Naive B cell (primary cell): ENCODE measurements at regions not wholly inside any gene's neighbourhood (a gene's known extent, or its start where the extent isn't known, plus 50 kb on each side); places are given as distances from the start of the nearest gene placed in this dataset.
"Not testable (repeated sequence)": the region's sequence is repeated elsewhere in the genome, so short reads cannot be mapped to it uniquely, and the experiment has no call there.

ENCODE experiments used
- ATAC-seq, 2 donors: fragments of 150-1000 bp; cut with Tn5 transposase; 2 replicates each; pipeline ENCODE4 v1.10.0; 2021; ENCODE audit warnings: low read depth in 2 of 2, mild to moderate bottlenecking in 2 of 2, moderate library complexity in 2 of 2
- DNase-seq: peaks from one replicate; pipeline ENCODE4 v3.0.0; 2022
- H3K27ac Mint-ChIP-seq, 6 donors: one replicate each; pipeline ENCODE4 v1.8.0; 2020 to 2022; ENCODE audit warnings: mild to moderate bottlenecking in 6 of 6, mixed read lengths in 6 of 6, moderate library complexity in 5 of 6, inconsistent platforms in 2 of 6
- H3K27me3 Mint-ChIP-seq, 3 donors: one replicate each; pipeline ENCODE4 v1.8.0; 2021 to 2022; ENCODE audit warnings: mixed read lengths in 3 of 3, mild to moderate bottlenecking in 1 of 3
- H3K36me3 Mint-ChIP-seq, 2 donors: one replicate each; pipeline ENCODE4 v1.8.0; 2020 to 2022; ENCODE audit warnings: mixed read lengths in 2 of 2, inconsistent platforms in 1 of 2, mild to moderate bottlenecking in 1 of 2
- H3K4me1 Mint-ChIP-seq, 3 donors: one replicate each; pipeline ENCODE4 v1.8.0; 2020 to 2022; ENCODE audit warnings: mixed read lengths in 3 of 3, inconsistent platforms in 1 of 3, mild to moderate bottlenecking in 1 of 3, moderate library complexity in 1 of 3
- H3K4me3 Mint-ChIP-seq, 8 donors: one replicate each; pipeline ENCODE4 v1.8.0; 2020 to 2022; ENCODE audit warnings: mild to moderate bottlenecking in 8 of 8, mixed read lengths in 8 of 8, moderate library complexity in 8 of 8, inconsistent platforms in 2 of 8
- H3K9me3 Mint-ChIP-seq, 7 donors: one replicate each; pipeline ENCODE4 v1.8.0; 2020 to 2022; ENCODE audit warnings: mixed read lengths in 7 of 7, mild to moderate bottlenecking in 5 of 7, inconsistent platforms in 2 of 7, moderate library complexity in 1 of 7

DNA sequence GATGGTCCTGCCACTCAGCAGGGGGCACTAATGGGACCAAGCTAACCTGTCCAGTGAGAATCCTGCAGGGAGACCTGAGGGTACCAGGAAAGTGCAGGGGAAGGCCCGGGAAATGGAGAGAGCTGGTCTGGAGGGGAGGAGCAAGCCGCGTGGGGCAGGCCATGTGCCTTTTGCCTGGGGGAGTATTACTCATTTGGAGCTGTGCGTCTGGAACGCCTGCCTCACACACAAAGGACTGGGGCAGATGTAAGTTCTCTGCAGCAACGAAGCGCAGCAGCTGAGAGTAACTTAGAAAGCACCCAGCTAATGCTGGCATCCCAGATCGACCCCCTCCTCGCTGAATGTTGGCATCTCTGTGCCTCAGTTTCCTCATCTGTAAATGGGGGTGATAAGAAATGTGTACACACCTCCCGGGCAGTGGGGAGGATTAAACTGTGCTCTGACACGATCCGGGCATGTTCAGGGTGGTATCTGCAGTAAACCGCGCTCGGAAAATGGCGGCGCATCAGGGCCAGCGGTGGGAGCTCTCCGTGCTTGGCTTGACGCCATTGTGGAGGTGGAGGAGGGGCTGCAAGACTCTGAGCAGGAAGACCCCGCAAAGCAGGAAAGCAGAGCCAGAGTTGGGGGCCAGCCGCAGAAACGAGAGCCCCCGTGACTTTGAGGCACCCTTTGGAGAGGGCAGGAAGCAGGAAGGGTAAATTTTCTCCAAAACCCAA, 212.5 kb downstream of the NPHP4 start:
- DNase-seq (no peak), ATAC-seq (no peak)
- H3K27ac Mint-ChIP-seq, result no peak overlapping the region
- no peaks in the 10 kb centered on the region for H3K4me1 Mint-ChIP-seq
- H3K36me3 Mint-ChIP-seq, result no peaks in the 10 kb centered on the region
- H3K27me3 Mint-ChIP-seq, result peaks cover 3 to 11% (median 5%) of the 10 kb centered on the region in 3 donors
- peak overlapping the region in 1 of 8 donors; percentile 63 for H3K4me3 Mint-ChIP-seq
- peaks cover 0 to 15% (median 7%) of the 10 kb centered on the region in 7 donors for H3K9me3 Mint-ChIP-seq

DNA sequence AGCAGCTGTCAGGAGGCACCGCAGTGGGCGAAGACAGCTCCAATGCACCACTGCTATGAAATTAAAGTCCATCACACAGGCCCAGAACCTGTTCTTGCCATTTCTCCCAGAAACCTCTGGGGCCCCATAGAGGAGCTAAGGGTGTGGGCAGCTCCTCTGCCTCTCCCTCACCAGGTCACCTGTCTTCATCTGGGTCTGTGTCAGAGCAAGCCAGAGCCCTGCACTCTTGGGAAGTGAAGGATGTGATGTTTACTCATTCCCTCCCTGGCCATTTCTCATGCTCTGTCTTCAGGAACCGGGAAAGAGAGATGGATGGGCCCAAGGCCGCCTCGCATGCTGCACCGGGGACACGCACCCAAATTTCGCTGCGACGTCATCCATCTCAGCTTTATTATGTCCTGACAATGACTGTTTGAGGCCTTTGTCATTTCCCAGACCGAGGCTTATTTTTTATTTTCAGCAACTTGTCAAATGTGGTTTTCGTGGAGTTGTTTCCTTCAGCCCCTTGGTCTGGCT, 216.1 kb downstream of the NPHP4 start:
- Mint-ChIP-seq H3K9me3 (peaks cover 0 to 15% (median 7%) of the 10 kb centered on the region in 7 donors), H3K36me3 (no peaks in the 10 kb centered on the region), H3K4me3 (no peak overlapping the region), H3K27ac (no peak overlapping the region), H3K27me3 (peaks cover 0 to 14% (median 9%) of the 10 kb centered on the region in 3 donors), H3K4me1 (peaks cover 0 to 3% (median 1%) of the 10 kb centered on the region in 3 donors)
- DNase-seq (no peak), ATAC-seq (no peak)

DNA sequence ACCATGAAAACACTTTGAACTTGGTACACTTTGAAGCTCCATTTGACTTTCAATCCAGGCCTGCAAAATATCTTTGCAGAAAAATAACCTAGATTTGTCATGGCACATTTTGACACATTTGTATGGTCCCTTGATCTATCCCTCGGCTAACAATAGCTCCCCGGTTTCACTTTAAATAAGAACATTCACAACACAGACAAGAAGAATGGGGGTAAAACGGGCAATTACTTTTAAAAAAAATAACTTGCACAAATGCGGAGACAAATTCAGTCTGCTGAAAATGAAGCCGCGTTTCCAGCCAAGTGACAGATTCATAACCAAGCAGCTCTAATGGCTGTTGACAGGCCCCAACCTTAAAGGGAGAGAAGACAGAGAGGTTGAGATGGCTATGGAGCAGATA, 218.2 kb downstream of the NPHP4 start:
- no peaks in the 10 kb centered on the region for H3K36me3 Mint-ChIP-seq
- ATAC-seq, result no peak
- H3K4me1 Mint-ChIP-seq, result peaks cover 4 to 7% (median 5%) of the 10 kb centered on the region in 3 donors
- peak overlapping the region in 2 of 6 donors; percentile 63 for H3K27ac Mint-ChIP-seq
- DNase-seq, result no peak
- H3K9me3 Mint-ChIP-seq, result peaks cover 0 to 11% (median 6%) of the 10 kb centered on the region in 7 donors
- no peak overlapping the region for H3K4me3 Mint-ChIP-seq
- H3K27me3 Mint-ChIP-seq, result peaks cover 0 to 17% (median 16%) of the 10 kb centered on the region in 3 donors

DNA sequence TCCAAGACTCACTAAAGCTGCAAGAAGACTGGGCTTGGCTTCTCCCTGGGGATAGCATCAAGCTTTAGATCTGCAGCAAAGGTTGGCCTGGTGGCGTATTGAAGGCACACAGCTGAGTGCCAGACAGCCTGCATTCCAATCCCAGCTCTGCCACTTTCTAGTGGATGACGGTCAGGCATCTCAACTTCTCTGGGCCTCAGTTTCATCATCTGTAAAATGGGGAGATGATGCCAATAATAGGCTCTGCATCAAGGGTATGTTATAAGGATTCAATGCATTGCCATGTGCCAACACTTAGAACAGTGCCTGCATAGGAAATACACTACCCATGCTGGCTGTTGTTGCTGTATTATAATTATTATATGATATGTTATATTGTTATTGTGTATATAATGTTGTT, 220.4 kb downstream of the NPHP4 start:
- H3K9me3 Mint-ChIP-seq, result peaks cover 0 to 2% (median 0%) of the 10 kb centered on the region in 7 donors
- no peak for DNase-seq
- no peak overlapping the region for H3K4me3 Mint-ChIP-seq
- peaks cover 5 to 36% (median 21%) of the 10 kb centered on the region in 3 donors for H3K27me3 Mint-ChIP-seq
- no peak overlapping the region for H3K27ac Mint-ChIP-seq
- H3K36me3 Mint-ChIP-seq, result no peaks in the 10 kb centered on the region
- no peak for ATAC-seq
- peaks cover 4 to 7% (median 5%) of the 10 kb centered on the region in 3 donors for H3K4me1 Mint-ChIP-seq

DNA sequence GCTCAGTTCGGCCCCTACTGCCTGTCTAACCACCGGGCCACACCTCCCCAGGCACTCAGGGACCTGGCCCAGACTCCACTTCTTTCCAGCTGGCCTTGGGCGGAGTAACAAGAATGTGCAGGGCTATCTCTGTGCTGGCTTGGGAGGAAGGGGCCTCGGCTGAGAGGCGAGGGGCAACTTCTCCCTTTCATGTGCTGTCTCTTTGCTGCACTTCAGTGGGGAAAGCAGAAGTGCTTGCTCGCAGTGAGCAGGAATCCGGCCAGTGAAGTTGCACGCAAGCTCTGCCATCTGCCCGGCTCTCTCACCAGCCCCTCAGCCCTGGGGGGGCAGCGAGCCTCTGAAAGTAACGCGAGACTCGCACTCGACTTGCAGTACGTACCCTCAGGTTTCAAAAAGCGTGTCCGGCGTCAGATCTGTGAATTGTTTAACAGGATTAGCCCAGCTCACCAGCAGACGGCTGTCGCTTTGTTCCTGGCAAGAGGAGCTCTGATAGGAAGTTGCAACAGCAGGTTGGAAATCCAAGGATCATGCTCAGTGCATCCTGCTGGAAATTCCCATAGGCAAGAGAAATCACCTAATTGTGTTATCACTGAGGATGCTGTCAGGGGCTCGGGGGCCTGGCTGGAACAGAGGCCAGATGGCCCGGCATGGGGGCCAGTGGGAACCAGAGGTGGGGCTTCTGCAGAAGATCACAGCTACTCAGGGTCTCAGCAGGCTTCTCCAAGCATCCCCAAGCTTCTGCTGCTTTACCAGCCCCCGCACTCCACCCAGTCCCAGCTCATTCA, 221.1 kb downstream of the NPHP4 start:
- H3K4me1 Mint-ChIP-seq, result peaks cover 4 to 7% (median 5%) of the 10 kb centered on the region in 3 donors
- peaks cover 5 to 41% (median 25%) of the 10 kb centered on the region in 3 donors for H3K27me3 Mint-ChIP-seq
- ATAC-seq, result no peak
- H3K36me3 Mint-ChIP-seq, result no peaks in the 10 kb centered on the region
- DNase-seq, result no peak
- no peak overlapping the region for H3K27ac Mint-ChIP-seq
- H3K4me3 Mint-ChIP-seq, result peak overlapping the region in 1 of 8 donors; percentile 37
- H3K9me3 Mint-ChIP-seq, result peaks cover 0 to 2% (median 0%) of the 10 kb centered on the region in 7 donors

DNA sequence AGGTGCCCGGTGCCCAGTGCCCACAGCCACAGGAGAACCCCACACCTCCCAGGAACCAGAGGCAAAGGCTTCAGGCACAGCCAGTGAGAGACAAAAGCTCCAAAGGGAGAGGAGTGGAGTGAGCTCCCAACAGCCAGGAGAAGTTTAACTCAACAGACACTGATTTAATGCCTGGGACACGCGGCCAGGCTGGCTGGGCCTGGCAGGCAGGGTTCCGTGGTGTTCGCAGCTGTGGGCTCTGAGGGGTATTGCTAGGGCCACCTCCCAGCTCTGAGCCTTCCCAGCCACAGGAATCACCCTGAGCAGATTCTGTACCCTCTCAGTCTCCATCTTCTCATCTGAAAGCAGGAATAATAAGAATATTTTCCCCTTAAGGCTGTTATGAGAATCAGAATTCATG, 222.5 kb downstream of the NPHP4 start:
- no peak overlapping the region for H3K4me3 Mint-ChIP-seq
- peaks cover 4 to 7% (median 5%) of the 10 kb centered on the region in 3 donors for H3K4me1 Mint-ChIP-seq
- no peaks in the 10 kb centered on the region for H3K36me3 Mint-ChIP-seq
- H3K27me3 Mint-ChIP-seq, result peaks cover 6 to 46% (median 37%) of the 10 kb centered on the region in 3 donors
- ATAC-seq (no peak), DNase-seq (no peak)
- peaks cover 0 to 2% (median under 1%) of the 10 kb centered on the region in 7 donors for H3K9me3 Mint-ChIP-seq
- H3K27ac Mint-ChIP-seq, result no peak overlapping the region

DNA sequence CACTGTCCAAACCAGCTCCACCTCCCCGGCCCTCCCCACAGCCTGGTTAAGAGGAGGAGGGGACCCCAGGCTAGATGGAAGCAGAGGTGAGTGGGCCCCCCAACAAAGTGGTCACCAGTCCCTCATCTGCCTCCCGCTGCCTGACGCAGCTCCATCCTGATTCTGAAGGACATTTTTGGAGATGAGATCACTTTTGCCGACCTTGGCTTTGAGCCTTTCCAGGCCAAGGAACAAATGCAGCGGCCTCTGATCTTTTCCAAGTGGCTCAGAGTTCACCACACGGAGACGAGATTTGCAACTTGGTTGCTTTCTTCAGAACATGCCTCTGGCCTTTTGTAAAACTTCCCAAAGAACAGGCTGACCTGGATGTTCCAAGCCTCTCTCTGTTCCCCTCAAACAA, 223.1 kb downstream of the NPHP4 start:
- Mint-ChIP-seq H3K4me3 (no peak overlapping the region), H3K4me1 (peaks cover 4 to 7% (median 5%) of the 10 kb centered on the region in 3 donors), H3K36me3 (no peaks in the 10 kb centered on the region), H3K9me3 (peaks cover 0 to 7% (median 0%) of the 10 kb centered on the region in 7 donors), H3K27ac (no peak overlapping the region), H3K27me3 (peaks cover 9 to 49% (median 43%) of the 10 kb centered on the region in 3 donors)
- no peak for ATAC-seq
- DNase-seq, result no peak

DNA sequence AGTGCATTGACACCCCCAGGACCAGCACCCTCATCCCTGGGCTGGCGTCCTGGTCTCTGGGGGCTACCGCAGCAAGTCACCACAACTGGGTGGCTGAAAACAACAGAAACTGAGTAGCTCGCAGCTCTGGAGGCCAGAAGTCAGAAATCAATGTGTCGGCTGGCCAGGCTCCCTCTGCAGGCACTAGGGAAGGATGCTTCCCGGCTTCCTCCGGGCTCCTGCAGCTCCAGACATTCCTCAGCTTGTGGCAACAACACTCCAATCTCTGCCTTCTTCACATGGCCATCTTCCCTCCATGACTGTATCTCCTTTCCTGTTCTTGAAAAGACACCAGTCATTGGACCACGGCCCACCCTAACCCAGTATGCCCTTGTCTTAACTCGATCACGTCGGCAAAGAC, 224.2 kb downstream of the NPHP4 start:
- no peak for DNase-seq
- H3K36me3 Mint-ChIP-seq, result peaks cover 5 to 9% of the 10 kb centered on the region in 2 donors
- no peak for ATAC-seq
- H3K27ac Mint-ChIP-seq, result no peak overlapping the region
- H3K27me3 Mint-ChIP-seq, result peaks cover 9 to 58% (median 52%) of the 10 kb centered on the region in 3 donors
- H3K9me3 Mint-ChIP-seq, result peaks cover 2 to 18% (median 8%) of the 10 kb centered on the region in 7 donors
- no peak overlapping the region for H3K4me3 Mint-ChIP-seq
- peaks cover 4 to 7% (median 5%) of the 10 kb centered on the region in 3 donors for H3K4me1 Mint-ChIP-seq

DNA sequence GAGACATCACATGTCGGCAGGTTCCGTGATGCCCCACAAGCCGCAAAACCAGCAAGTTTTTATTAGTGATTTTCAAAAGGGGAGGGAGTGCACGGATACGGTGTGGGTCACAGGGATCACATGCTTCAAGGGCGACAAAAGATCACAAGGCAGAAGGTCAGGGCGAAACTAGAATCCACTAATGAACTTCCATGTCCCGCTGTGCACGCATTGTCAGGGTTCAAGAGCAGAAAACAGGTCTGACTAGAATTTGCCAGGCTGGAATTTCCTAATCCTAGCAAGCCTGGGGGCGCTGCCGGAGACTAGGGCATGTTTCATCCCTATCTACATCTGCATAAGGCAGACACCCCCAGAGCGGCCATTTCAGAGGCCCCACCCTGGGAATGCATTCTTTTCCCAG, 225.2 kb downstream of the NPHP4 start:
- H3K4me3 Mint-ChIP-seq, H3K4me1 Mint-ChIP-seq, DNase-seq, ATAC-seq, H3K36me3 Mint-ChIP-seq, H3K27ac Mint-ChIP-seq: not testable (repeated sequence)
- Mint-ChIP-seq H3K9me3 (peaks cover 2 to 20% (median 8%) of the 10 kb centered on the region in 7 donors), H3K27me3 (peaks cover 9 to 58% (median 52%) of the 10 kb centered on the region in 3 donors)

DNA sequence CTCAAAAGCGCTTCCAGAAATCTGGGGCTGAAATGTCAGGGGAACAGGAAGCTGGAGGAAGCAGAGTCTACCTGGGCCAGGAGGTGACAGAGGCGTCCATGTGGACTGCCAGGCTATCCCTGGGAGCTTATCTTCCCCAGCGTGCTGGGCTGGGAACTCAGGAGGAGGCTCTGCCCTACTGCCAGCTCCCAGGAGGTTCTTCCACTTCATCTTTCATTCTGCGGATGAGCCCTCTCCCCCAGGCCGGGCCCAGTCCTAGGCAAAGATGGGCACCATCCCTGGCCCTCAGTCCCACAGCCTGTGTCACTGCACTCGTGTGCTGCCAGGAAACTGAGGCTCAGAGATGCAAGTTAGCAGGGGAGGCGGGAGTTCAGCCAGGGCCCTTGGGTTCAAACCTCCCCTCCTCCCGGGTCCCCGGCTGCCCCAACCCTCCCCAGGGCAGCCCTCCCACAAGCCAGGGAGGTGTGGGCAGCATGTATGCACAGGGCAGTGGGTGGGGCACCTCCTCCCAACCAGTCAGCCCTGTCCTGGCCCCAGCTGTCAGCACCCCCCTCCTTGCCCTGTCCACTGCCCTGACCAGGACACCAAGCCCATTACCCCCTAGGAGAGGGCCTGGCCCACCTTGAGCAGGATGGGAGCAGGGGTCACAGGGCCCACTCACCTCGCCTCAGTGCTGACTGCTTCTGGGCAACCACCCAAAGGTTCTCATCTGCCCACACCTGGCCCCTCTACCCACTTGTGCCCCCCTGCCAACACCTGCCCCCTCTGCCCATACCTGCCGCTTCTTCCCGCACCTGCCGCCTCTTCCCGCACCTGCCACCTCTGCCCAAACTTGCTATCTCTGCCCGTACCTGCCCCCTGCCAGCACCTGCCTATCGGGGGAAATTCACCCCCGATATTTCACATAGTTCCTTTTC, 226.0 kb downstream of the NPHP4 start:
- H3K4me1 Mint-ChIP-seq, result peaks cover 4 to 7% (median 4%) of the 10 kb centered on the region in 3 donors
- peaks cover 2 to 27% (median 9%) of the 10 kb centered on the region in 7 donors for H3K9me3 Mint-ChIP-seq
- H3K27me3 Mint-ChIP-seq, result peaks cover 9 to 58% (median 51%) of the 10 kb centered on the region in 3 donors
- H3K4me3 Mint-ChIP-seq, result no peak overlapping the region
- DNase-seq (no peak), ATAC-seq (no peak)
- no peak overlapping the region for H3K27ac Mint-ChIP-seq
- H3K36me3 Mint-ChIP-seq, result peaks cover 5 to 9% of the 10 kb centered on the region in 2 donors

DNA sequence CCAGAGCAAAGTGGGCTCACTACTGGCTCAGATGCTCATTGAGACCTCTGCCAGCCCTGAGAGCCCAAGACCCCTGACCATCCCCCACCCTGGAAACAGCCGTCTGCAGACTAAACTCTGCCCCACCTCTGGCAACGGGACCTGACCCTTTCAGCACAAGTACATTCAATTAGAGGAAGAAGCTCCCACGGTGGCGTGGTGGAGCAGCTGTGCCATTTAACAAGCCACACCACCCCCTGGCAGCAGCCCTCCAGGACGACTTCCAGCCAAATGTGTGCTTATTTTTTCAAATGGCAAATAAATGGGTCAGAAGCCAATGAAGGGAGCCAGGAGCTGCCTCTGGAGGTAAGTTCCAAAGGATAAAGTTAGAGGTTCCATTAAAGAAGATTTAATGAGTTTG, 226.7 kb downstream of the NPHP4 start:
- Mint-ChIP-seq H3K27ac (no peak overlapping the region), H3K27me3 (peaks cover 9 to 50% (median 44%) of the 10 kb centered on the region in 3 donors), H3K9me3 (peaks cover 2 to 35% (median 11%) of the 10 kb centered on the region in 7 donors), H3K4me3 (no peak overlapping the region), H3K36me3 (peaks cover 5 to 13% of the 10 kb centered on the region in 2 donors), H3K4me1 (peaks cover 0 to under 1% (median 0%) of the 10 kb centered on the region in 3 donors)
- DNase-seq (no peak), ATAC-seq (no peak)

DNA sequence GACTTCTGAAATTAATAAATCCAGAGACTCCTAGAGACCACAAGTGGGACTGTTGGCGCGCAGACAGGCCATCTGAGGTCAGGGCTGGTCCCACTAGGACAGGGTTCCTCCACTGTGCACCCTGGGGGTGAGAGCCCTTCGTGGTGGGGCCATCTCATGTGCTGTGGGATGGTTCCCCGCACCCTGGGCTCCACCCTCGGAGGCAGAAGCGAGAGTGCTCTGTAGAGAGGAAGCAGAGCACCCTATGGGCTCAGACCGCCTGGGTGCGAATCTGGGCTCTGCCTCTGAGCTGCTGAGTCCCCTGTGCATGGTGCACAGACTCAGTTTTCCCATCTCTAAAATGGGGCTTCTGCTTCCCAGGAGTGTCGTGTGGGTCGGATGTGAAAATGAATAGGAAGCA, 227.3 kb downstream of the NPHP4 start:
- peaks cover 2 to 40% (median 12%) of the 10 kb centered on the region in 7 donors for H3K9me3 Mint-ChIP-seq
- peak overlapping the region in 1 of 8 donors; percentile 4 for H3K4me3 Mint-ChIP-seq
- H3K4me1 Mint-ChIP-seq, result no peaks in the 10 kb centered on the region
- no peak for ATAC-seq
- H3K27me3 Mint-ChIP-seq, result peaks cover 9 to 48% (median 43%) of the 10 kb centered on the region in 3 donors
- no peak for DNase-seq
- H3K27ac Mint-ChIP-seq, result peak overlapping the region in 1 of 6 donors; percentile 19
- peaks cover 5 to 16% of the 10 kb centered on the region in 2 donors for H3K36me3 Mint-ChIP-seq
